Spleen (tissue), 7 donors: ENCODE measurements at regions not wholly inside any gene's neighbourhood (a gene's known extent, or its start where the extent isn't known, plus 50 kb on each side); places are given as distances from the start of the nearest gene placed in this dataset.

Experiments used
- POLR2A ChIP-seq, 3 donors: fragments of 450-650 bp; IDR thresholded peaks; one replicate each; pipeline ENCODE4 v1.5.1; 2017; ENCODE audit warnings: antibody characterized with exemption in 3 of 3, mild to moderate bottlenecking in 1 of 3
- POLR2AphosphoS5 ChIP-seq, 3 donors: sonication (generic); formaldehyde crosslinking; IDR thresholded peaks; one replicate each; pipeline ENCODE4 v1.5.1; 2017; ENCODE audit warnings: antibody characterized with exemption in 3 of 3
- TF ChIP-seq, protein P1 (sequence below), 11 experiments: fragments of 200-600 bp in 7 of 11; fragments of 450-650 bp in 4 of 11; sonication (generic) in 4 of 11; IDR thresholded peaks in 8 of 11; conservative IDR thresholded peaks in 3 of 11; 1 replicate in 7 of 11; 2 replicates in 4 of 11; pipeline versions ENCODE4 v1.4.0 to v1.8.0; 2016 to 2021; ENCODE audit warnings: antibody characterized with exemption in 11 of 11, inconsistent platforms in 4 of 11, mild to moderate bottlenecking in 1 of 11
- donor health status: DM: no; HTN: no; CAD: no; lungs with moderate emphysema.
- donor health status: DM: no; HTN: no; CAD: no.
- donor health status: DM: no; HTN: no; CAD: no.

DNA sequence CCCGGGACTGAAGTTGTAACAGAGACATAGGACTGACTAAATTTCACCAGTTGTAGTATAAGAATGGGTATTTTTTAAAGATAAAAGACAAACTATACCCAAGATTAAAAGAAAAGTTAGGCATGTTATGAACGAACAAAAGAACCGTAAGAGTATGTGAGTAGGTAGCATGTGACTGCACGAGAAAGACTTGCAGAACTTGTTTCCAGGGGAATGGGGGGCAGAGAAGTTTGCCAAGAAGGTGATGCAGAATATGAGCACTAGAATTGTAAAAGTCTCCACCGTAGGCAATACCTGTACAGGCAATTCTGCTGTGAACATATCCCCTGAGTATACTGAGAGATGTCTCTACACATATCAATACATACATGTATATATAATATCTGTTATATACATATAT lies 614.7 kb downstream of the PRELID2 start:
- TF ChIP-seq, protein P1, sequence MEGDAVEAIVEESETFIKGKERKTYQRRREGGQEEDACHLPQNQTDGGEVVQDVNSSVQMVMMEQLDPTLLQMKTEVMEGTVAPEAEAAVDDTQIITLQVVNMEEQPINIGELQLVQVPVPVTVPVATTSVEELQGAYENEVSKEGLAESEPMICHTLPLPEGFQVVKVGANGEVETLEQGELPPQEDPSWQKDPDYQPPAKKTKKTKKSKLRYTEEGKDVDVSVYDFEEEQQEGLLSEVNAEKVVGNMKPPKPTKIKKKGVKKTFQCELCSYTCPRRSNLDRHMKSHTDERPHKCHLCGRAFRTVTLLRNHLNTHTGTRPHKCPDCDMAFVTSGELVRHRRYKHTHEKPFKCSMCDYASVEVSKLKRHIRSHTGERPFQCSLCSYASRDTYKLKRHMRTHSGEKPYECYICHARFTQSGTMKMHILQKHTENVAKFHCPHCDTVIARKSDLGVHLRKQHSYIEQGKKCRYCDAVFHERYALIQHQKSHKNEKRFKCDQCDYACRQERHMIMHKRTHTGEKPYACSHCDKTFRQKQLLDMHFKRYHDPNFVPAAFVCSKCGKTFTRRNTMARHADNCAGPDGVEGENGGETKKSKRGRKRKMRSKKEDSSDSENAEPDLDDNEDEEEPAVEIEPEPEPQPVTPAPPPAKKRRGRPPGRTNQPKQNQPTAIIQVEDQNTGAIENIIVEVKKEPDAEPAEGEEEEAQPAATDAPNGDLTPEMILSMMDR (IDR thresholded peaks at IDR 0.05 in 8 of 11, conservative IDR thresholded peaks at IDR 0.05 in 3 of 11) = no peak
- no peak for TF ChIP-seq POLR2A (IDR thresholded peaks at IDR 0.05)
- no peak for TF ChIP-seq POLR2AphosphoS5 (IDR thresholded peaks at IDR 0.05)
